ENCODE measurements at regions not wholly inside any gene's neighbourhood (a gene's known extent, or its start where the extent isn't known, plus 50 kb on each side); places are given as distances from the start of the nearest gene placed in this dataset.

DNA sequence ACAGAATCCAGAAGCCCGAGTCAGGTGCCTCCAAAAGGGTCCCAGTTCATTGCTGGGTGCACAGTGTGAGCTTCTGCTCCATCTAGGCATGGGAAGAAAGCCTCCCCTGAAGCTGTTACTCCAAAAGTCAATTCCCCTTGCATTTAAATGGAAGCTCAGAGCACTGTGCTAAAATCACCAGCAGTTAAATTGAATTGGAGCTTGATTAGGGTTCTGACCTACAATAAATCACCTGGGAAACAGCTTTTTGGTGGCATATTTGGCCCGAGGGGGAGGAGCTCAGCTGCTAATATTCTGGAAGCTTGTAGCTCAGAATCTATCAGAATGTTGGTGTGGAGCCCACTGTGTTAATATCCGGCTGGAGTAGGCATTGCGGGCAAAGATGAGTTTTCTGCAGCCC, 87.1 kb upstream of the RGMA start:
- no peak for DNase-seq

DNA sequence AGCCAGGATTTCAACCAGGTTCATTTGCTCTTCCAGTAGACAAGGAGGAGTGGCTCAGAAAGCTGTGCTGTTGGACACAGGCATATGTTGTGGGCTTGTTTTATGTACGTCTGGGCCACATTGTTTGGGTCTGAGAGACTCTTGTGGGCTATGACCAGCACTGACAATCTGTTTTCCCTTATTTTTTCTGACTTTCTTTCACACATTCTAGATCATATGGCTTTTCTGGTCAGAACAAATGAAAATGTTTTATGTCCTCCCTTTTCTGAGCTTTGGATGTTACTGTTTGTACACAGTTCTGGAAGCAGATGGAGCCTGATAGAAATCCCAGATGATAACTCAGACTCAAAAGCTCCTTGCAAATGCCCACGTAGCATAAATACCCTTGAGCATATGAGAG, 85.8 kb upstream of the RGMA start:
- no peak for DNase-seq

DNA sequence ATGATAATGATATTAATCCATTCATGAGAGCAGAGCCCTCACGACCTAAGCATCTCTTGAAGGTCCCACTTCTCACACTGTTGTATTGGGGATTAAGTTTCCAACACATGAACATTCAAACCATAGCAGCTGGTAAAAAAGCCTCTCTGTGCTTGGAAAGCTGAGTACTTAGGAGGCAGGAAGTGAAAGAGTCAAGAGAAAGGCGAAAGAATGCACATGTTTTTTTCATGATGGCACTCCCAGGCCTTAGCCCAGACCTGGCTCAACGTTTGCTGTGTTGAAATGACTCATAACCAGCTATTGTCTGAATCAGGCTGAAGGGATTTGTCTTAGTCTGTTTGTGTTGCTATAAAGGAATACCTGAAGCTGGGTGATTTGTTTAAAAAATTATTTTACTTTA, 84.4 kb upstream of the RGMA start:
- DNase-seq: no peak

DNA sequence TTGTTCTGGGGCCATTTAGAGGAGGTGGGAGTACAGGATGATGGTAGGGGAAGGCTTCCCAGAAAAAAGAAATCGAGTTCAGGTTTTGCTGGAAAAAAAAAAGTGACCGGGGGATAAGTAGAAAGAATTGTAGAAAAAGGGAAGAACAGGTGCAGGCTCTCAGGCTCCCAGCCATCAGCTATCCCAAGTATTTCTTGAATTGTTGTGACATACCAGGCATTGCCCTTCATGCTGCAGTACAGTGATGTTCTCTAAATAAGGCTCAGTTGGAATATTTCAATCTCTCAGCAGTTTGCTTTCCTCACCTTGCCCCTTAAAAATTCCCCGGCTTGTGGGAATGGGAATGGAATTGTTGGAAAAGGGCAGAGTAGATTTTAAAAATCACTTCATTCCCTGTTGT, 82.5 kb upstream of the RGMA start:
- no peak for DNase-seq

DNA sequence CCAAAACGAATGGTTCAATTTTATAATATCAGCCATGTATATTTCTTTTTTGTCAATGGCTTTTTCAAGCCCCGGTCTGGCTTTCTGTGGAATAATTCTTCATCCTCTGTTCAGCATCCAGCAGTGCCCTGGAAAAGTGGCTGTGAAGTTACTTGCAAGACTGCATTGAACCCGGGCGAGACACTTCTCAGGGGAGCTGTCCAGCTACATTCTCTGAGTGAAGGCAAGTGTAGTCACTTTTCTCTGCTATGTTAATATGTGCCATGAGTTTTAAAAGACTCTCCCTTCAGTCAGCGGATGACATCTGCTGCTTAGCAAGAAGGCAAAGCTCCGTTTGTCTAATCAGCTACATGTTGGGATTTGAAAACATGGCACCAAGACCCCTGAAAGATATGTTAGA, 81.3 kb upstream of the RGMA start:
- DNase-seq: no peak

DNA sequence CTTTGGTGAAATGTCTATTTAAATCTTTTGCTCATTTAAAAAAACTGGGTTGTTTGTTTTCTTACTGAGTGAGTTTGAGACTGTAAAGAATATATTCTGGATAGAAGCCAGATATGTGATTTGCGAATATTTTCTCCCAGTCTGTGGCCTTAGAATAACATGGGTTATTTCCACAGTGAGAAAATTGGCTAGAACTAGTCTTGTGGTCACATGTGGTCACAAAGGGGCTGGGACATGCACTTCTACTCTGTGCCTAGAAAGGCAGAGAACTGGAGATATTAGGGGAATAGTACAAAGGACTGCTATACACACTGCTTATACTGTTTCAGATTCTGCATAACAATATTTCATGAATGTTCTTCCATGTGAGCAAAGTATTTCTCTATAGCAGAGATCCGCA, 79.9 kb upstream of the RGMA start:
- no peak for DNase-seq

DNA sequence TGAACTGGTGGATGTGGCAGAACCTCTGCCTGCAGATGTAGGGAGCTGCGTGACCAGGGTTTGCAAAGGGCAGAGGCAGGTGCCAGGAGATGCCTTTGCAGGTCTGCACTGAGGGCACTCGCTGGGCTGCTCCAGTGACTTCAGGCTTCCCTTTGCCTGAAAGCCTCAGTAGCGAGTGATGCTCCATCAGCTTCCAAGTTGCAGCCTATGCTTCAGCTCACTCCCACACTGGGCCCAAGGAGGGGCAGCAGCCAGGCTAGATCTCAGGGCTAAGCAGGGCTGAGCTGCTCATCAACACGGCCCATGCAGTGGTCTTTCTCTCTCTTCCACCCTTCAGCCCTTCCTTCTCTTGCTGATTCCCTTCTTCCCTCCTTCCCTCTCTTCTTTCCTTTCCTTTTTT, 78.3 kb upstream of the RGMA start:
- no peak for DNase-seq

DNA sequence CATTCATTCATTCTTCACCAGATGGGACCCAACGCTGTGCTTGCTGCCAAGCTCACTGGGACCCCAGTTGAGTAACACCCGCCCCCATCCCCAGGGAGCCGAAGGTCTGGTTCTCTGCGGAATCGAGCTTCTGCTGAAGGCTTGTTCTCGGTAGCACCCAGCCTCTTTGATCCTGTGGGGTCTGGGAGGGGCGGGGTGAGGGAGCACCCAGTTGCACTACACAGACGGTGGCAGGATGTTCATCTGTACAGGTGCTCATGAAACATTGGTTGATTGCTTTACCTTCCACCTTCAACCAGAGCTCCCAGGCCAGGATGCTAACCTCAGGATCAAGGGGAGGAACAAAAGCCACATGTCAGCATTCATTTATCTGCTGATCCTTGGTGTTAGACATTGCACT, 77.7 kb upstream of the RGMA start:
- no peak for DNase-seq

DNA sequence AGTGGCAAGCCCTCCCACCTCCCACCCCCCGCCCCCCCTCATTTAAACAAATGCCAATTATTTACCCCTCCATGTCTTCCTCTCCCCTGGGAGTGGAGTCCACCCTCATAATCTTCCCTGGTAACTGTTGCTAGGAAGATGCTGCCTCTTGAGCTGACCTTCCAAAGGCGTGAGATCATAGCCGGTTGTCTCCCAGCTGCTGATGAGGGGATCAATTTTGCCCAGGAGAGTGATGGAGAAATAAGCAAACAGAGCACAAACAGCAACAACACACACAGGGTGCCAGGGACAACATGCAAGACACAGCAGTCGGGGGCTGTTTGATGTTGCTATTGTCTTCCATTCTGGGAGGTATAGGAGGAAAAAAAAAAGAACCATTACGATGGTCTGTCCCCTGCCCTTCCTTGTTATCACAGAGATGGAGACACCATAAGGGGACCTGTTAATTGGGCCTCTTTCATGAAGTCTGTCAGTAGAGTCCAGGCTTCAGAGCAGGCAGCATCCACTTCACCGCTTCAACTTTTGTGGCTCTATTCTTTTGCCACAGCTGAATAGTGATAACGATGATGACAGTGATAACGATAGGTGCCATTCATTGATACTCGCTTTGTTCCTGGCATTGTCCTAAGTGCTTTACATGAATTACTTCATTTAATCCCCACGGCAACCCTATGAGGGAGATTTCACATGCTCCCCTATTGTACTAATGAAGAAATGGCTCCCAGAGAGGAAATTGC, 76.9 kb upstream of the RGMA start:
- no peak for DNase-seq

DNA sequence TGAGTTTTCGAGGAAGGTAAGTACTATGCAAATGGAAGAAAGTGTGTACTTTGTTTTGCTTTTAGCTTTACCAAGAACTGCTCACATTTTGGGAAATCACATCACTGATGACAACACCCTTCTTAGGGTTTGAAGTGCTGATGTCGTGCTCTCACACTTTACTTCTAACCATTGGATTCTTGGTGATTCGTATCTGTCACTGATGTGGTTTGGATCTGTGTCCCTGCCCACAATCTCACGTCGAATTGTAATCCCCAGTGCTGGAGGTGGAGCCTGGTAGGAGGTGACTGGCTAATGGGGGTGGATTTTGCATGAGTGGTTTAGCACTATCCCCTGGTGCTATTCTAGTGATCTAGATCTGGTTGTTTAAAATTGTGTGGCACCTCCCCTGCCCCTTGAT, 75.4 kb upstream of the RGMA start:
- DNase-seq: peak; percentile 32

DNA sequence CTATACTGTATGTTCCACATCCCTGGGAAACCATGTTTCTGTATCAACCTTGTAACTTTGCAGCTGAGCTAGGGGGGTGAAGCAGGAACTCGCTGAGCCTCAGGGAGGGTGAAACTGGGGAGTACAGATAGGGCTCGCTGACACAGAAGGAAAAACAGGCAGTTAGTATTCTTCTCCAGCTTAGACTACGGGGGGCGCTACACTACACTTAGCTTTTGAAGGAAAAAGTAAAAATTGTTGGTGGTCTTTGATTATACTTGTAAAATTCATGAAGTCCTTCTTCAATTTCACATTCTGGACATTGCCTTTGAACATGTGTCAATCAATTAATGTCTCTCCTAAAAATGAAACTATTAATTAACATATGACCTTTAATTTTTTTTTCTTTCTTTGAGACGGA, 73.5 kb upstream of the RGMA start:
- DNase-seq: no peak

DNA sequence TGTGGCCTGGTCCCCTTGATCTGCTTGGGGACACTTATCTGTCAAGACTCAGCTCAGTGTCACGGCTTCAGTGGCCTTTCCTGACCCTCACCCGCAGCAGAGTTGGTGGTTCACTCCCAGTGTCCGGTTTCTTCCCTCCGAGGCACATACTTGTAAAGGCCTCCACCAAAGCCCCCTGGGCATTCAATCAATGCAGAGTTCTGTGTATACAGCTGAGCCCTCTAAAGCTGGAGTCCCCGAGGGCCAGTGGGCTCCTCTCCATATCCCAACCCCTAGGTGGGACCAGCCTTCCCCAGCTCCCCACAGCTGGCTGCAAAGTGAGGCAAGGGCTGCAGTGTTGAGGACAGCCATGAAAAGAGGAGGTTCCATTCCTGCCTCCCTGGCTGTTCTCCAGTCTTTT, 70.9 kb upstream of the RGMA start:
- DNase-seq: no peak

DNA sequence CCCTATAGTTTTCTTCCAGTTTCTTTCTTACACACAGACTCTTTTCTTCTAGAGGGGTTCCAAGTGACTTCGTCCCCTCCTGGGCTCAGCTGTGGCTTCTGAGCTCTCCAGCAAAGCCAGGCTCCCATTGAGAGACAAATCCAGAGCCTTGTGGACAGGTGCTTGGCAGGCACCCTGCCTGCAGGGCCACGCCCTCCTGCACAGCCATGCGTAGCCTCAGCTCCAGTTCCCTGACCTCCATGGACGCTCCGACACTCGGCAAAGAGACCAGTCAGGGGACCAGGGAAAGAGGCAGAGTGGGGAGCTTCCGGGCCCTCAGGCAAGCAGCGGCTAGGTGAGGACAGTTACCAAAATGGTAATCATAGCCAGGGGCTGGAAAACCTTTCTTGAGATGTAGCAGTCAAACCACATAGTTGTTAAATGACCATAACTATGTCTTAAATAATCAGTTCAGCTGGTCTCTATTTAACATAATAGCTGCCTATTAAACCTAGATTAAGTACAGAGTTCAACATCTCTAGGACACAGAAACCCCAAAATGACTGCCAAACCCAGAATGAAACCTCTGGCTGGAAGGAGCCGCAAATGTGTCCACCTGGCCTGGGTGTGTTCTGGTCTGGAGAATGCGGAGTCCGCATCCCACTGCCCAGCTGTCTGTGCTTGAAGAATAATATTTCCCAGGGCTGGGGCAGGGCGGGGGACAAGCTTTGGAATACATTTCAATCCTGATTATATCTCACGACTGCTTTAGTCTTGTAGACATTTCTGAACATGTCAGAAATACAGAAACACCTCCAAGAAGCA, 69.3 kb upstream of the RGMA start:
- DNase-seq: no peak

DNA sequence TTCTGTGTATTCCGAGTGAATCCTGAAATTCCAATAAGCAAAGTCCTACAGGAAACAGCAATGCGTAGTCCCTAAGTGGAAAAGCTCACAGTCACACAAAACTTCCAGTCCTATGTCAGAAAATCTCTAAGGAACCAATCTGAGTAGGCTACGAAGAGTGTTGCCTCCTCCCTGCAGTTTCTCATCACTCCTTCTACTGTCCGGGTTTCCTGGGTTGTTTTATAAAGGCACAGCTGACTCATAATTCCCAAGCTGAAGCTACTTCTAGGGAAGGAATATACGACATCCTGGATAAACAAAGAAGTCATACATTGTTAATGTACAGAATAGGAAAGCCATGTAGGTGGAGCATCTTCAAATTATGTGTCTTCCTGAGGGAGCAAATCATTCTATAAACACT, 65.7 kb upstream of the RGMA start:
- no peak for DNase-seq

DNA sequence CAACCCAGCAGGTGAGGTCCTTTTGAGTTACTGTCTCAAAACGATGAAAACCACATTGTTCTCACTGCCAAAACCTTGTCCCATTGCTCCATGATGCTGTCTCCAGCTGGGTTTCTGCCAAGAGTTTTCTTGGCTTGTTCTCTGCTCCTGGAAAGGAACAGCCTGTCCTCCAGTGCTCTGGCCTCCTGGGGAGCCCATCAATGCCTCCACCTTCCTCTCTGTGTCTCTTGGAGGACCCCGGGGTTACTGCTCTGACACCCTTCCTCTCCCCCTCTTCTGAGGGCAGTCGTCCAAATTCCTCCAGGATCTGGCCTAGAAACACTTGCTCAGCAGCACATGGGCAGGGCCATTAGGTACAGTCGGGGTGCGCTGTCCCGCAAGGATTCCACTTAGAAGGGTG, 63.9 kb upstream of the RGMA start:
- DNase-seq: no peak

DNA sequence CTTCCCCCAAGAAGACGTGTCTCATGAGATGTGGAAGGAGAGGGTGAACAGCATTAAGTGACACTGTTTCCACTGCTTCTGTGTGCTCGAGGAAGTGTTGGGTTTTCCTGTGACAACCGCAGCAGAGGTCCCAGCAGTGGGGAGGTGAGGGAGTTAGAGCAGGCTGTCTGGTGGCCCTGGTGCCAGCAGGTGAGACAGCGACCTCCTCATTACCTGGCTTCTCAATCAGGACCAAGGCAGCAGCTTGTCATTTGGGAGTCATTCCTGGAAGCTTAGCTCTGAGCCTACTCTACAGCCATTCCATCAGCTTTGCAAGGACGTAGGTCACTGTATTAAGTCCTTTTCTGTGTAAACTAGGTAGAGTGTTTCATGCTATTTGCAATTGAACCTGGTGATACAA, 63.3 kb upstream of the RGMA start:
- DNase-seq: peak; percentile 25

DNA sequence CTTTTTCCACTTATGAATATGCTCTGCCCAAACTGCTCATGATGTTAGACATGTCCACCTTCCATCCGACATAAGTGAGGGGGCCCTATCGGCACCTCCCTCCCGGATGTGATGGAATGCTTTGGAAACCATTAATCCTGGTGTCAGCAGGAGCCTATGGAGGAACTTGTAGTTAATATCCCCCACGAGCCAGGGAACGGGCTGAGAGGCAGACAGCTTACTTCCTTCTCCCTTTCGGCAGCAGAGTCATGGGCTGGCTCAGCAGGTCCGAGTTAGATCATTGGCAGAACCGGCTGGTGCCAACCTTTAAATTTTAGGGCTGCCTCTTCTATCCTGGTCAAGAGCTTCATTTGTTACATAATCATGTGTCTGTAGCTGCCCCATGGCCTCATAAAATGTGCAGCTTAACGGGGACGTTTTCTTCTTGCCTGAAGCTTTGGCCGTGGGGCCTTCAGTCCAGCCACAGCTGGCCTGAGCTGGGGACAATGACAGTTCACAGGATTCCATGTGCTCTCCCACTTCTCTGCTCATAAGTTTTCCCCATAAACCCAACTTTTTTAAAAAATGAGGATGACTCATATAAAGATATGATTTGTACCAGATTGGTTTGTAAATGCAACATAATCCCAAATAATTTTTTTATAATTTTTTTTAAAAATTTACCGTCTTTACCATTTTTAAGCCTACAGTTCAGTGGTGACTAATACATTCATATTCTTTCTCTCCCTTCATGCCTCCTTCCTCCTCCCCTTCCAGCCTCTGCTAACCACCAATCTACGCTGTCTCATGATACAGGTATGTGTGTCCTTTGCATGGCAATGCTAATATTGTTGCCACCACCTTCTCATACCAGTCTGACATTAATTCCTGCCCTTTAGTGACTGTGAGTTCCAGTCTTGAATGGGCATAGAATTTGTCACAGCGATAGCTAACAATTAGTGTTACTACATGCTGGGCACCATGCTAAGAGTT, 62.2 kb upstream of the RGMA start:
- no peak for DNase-seq

DNA sequence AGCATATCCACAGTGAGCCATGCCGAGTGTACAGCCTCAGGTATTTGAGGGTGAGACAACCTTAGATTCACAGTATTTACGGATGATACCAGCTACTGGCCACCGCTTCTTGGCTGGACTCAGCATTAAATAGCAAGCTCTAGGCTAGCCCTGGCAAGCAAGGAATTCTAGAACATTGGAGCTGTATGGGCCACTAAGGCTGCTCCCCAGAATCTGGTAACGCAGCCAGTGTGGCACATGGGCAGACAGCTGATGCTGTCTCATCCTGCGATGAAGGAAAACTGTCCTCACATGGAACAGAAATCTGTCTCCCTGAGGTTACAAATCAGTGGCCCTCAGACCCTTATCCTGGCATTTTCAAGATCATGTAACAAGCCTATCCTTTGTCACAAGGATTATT, 57.6 kb upstream of the RGMA start:
- DNase-seq: no peak

DNA sequence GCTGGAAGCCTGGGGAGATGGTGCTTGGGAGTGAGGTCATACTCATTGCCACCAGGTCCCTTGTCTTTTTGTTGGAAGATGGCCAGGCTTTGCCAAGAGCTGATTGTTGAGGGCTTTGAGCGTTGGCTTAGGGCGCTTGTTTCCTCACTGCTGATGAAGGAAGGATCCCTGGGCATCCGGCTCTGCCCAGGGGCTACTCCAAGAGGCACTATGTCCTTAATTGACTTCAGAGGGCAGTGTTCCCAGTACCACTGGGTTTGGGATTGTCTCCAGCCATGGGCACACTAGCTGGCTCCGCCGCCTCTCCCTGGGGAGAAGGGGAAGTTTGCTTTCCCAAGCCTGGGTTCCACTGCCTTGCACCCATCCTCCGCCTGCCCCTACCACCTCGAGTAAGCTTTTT, 57.2 kb upstream of the RGMA start:
- DNase-seq: no peak

DNA sequence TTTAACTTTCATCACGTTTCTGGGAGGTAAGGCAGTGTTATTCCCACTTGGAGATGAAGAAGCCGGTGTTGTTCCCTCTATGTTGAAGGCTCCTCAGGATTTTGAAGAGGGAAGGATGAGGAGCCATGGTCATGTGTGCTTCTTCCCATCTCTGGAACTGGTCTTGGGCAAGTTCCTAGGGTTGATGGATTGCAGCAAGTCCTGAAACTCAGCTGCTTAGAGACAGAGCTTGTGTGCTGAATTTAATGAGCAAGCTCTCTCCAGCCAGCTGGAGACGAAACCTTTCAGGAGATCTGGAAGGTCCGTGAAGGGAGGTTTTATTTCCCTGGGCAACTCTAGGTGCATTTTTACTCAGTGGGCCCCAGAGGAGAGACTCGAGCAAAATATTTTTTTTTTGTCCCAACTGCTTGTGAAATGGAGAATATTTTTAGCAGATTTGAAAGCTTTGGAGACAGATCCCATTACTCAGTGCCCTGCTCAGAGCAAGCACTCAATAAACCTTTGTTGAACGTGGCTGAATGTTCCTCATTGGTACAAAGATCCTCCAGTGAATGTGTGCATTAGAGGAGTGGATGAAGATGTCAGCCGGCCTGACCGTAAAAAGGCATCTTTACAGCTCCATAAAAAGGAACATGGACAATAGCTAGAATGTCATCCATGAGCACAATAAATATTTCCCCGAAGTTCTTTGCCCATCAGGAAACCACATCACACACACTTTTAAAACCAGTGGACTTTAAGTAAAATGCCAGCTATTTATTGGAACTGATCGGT, 55.6 kb upstream of the RGMA start:
- DNase-seq: no peak

DNA sequence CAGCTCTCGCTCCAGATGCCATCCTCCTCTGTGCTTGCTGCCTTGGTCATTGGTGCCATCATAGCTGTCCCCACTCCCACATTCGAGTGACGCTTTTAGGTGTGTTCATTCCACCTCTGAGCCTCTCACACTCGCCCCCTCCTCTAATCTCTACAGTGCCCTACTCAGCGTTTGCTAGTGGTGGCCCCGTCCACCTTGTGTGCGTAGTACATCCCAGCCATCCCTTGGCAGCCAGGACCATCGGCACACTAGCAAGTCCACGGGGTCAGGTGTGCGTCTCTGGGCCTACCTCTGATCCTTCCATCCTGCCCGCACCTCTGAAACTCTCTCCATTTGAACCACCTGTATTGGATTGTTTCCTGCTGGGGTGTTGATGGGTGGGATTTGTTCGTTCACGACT, 54.2 kb upstream of the RGMA start:
- DNase-seq: no peak

DNA sequence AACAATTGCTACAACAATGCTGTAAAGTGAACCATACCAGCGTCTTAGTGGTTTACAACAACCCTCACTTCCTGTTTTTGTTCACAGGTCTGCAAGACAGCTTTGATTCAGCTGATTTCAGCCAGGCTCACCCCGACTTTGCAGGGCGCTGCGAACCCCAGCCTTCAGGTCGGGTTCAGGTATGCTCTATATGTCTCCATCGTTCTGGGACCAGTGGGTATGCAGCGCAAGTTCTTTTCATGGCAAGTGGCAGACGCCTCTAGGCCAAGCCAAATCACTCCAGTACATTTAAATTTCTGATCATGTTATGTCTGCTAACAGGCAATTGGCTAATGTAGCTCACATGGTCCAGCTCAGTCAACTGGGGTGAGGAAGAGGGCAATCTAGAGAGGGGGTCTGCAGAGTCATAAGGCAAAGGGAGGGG, 52.4 kb upstream of the RGMA start:
- no peak for DNase-seq

DNA sequence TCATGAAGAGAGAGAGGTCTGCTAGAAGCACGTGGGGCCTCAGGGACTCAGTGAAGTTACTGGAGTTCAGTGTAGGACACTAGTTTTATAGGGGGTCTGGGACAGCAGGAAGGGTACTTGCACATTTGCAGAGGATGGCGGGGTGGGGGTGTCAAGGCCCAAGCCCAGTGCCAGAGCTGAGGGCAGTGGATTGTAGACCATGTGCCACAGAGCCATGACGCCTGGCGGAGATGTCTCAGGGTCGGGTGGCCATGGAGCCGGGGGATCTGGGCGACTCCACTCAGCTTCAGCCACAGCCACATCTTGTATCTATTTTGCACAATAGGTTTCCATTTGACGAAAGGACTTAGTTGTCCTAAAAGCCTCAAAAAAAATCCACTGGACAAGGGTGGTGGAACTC, 50.4 kb upstream of the RGMA start:
- DNase-seq: no peak

Measured in stimulated activated CD8-positive, alpha-beta memory T cell treated with anti-CD3 and anti-CD28 coated beads, Interleukin-4, amount 100 ng/mL, for 48 hours (primary cell).